GM12878 (cell line): ENCODE measurements at regions not wholly inside any gene's neighbourhood (a gene's known extent, or its start where the extent isn't known, plus 50 kb on each side); places are given as distances from the start of the nearest gene placed in this dataset.

Experiments used
- ATAC-seq: fragments of 200-7000 bp; cut with Tn5 transposase; 3 replicates; pipeline ENCODE4 v1.9.1; 2020; ENCODE audit warnings: mild to moderate bottlenecking, moderate library complexity
- BruUV-seq: library from RNA; stranded (reverse); fragments of 400-500 nt; replicated peaks from 2 replicates; lab custom pipeline; 2021; lab: Mats Ljungman, UMichigan
- CTCF ChIA-PET: fragments of 300-600 bp; sonication (Branson Sonifier 250); formaldehyde crosslinking; extraction: SDS; loops from one replicate; lab custom pipeline; 2021; ENCODE audit warnings: inconsistent platforms; lab: Yijun Ruan, JAX
- POLR2A ChIA-PET: fragments of 350-600 bp; formaldehyde crosslinking; extraction: SDS; loops from one replicate; lab custom pipeline; 2021; ENCODE audit warnings: inconsistent platforms; lab: Charles Lee
- RAD21 ChIA-PET: fragments of 300-600 bp; sonication (Branson Sonifier 250); formaldehyde crosslinking; loops from one replicate; lab custom pipeline; 2023; ENCODE audit warnings: antibody characterized with exemption; ENCODE audit not compliant: unreplicated experiment; lab: Charles Lee
- SMC1A ChIA-PET: fragments of 300-600 bp; sonication (Branson Sonifier 250); formaldehyde crosslinking; loops from one replicate; lab custom pipeline; 2023; ENCODE audit not compliant: unreplicated experiment, uncharacterized antibody; lab: Charles Lee
- DNase-seq: peaks from one replicate; pipeline ENCODE4 v3.0.0-alpha.2; 2011; ENCODE audit warnings: low read depth, low spot score
- FAIRE-seq: peaks from 3 replicates; lab custom pipeline; 2011; peaks lifted over from hg19 to GRCh38; lab: Jason Lieb, UNC
- H2AFZ ChIP-seq: 2 replicates; pipeline ENCODE4 v1.6.0; 2011; ENCODE audit warnings: low read depth, low read length, control low read depth; ENCODE audit not compliant: control insufficient read depth
- H3K27ac ChIP-seq: 2 replicates; pipeline ENCODE4 v1.5.1; 2011; ENCODE audit warnings: control low read depth; ENCODE audit not compliant: control insufficient read depth, insufficient read depth
- H3K27me3 ChIP-seq, 2 experiments: replicated peaks in 1 of 2; 2 replicates each; pipeline versions ENCODE4 v1.6.0 to v1.6.1; 2011; ENCODE audit warnings: low read length in 1 of 2; ENCODE audit not compliant: control insufficient read depth in 2 of 2, insufficient read depth in 2 of 2
- H3K36me3 ChIP-seq, 2 experiments: 2 replicates each; pipeline ENCODE4 v1.5.1; 2011; ENCODE audit warnings: low read length in 1 of 2; ENCODE audit not compliant: control insufficient read depth in 2 of 2, insufficient read depth in 2 of 2
- H3K4me1 ChIP-seq: 2 replicates; pipeline ENCODE4 v1.6.1; 2011; ENCODE audit warnings: mild to moderate bottlenecking, low read length, moderate library complexity, mixed read lengths; ENCODE audit not compliant: control insufficient read depth, insufficient read depth
- H3K4me2 ChIP-seq: 2 replicates; pipeline ENCODE4 v1.6.0; 2011; ENCODE audit warnings: control low read depth; ENCODE audit not compliant: control insufficient read depth, insufficient read depth
- H3K4me3 ChIP-seq: fragments of 200-600 bp; sonication (generic); 2 replicates; pipeline ENCODE4 v1.5.1; 2016
- H3K79me2 ChIP-seq: 2 replicates; pipeline ENCODE4 v1.6.0; 2011; ENCODE audit warnings: low read length; ENCODE audit not compliant: control insufficient read depth, insufficient read depth
- H3K9ac ChIP-seq: 2 replicates; pipeline ENCODE4 v1.8.0; 2011; ENCODE audit warnings: low read length, control low read depth, mixed read lengths; ENCODE audit not compliant: control insufficient read depth, insufficient read depth
- H3K9me3 ChIP-seq: replicated peaks from 3 replicates; pipeline ENCODE4 v1.5.1; 2011; ENCODE audit warnings: mild to moderate bottlenecking, low read length; ENCODE audit not compliant: control insufficient read depth, insufficient read depth
- H4K20me1 ChIP-seq: 2 replicates; pipeline ENCODE4 v1.6.0; 2011; ENCODE audit not compliant: control insufficient read depth, insufficient read depth
- CUX1 ChIP-seq: IDR thresholded peaks from 2 replicates; pipeline ENCODE4 v1.6.1; 2012; ENCODE audit warnings: improper control_type of control experiment, low read depth, low read length; ENCODE audit not compliant: insufficient replicate concordance
- IRF4 ChIP-seq: IDR thresholded peaks from 2 replicates; pipeline ENCODE4 v1.6.1; 2011; ENCODE audit warnings: low read depth, low read length
- KDM1A ChIP-seq: fragments of 200-600 bp; sonication (generic); IDR thresholded peaks from 2 replicates; pipeline ENCODE4 v1.6.1; 2016; ENCODE audit warnings: borderline replicate concordance
- MLLT1 ChIP-seq: fragments of 450-650 bp; IDR thresholded peaks from 2 replicates; pipeline ENCODE4 v1.6.1; 2016; ENCODE audit warnings: mild to moderate bottlenecking
- SP1 ChIP-seq: IDR thresholded peaks from one replicate; pipeline ENCODE4 v1.6.1; 2011; ENCODE audit warnings: low read depth, low read length
- SUZ12 ChIP-seq: fragments of 200-600 bp; sonication (generic); IDR thresholded peaks from one replicate; pipeline ENCODE4 v1.6.1; 2018; ENCODE audit warnings: antibody characterized with exemption, mild to moderate bottlenecking; ENCODE audit not compliant: unreplicated experiment
- ZBTB33 ChIP-seq: fragments of 450-650 bp; IDR thresholded peaks from 2 replicates; pipeline ENCODE4 v1.6.1; 2017; ENCODE audit warnings: mild to moderate bottlenecking
- WGBS: methylation state at CpG from one replicate; pipeline ENCODE4 v1.1.6; 2016; ENCODE audit warnings: low lambda C conversion rate; ENCODE audit not compliant: insufficient replicate concordance, insufficient coverage; ENCODE audit errors: missing lambda C conversion rate; 5-methylcytosine and 5-hydroxymethylcytosine counted together
- in situ Hi-C: fragments of 300-500 bp; cut with MboI; formaldehyde crosslinking; loops from 9 replicates; pipeline ENCODE4 v1.14.3; 2018; ENCODE audit warnings: mixed read lengths
- intact Hi-C: fragments of 100-400 bp; cut with micrococcal nuclease; formaldehyde crosslinking; loops from one replicate; pipeline ENCODE4 v1.14.2; 2022; ENCODE audit not compliant: unreplicated experiment
- TF ChIP-seq, protein P1 (sequence below): IDR thresholded peaks from 2 replicates; pipeline ENCODE4 v1.6.1; 2012; ENCODE audit warnings: low read depth, low read length, improper control_type of control experiment

- intact Hi-C loops, result no loop called here
- ChIA-PET RAD21 (no interaction called here), POLR2A (no interaction called here), CTCF (interaction anchor here (1.3 kb wide), 1 partner anchor 22 kb away, joined by 3 read pairs; no protein-coding TSS in a partner anchor), SMC1A (no interaction called here)
- DNase-seq (no peak), ATAC-seq (no peak), FAIRE-seq (no peak)
- in situ Hi-C loops, result no loop called here
- Histone ChIP-seq H3K4me2 (no peak overlapping the region), H4K20me1 (no peaks in the 10 kb centered on the region), H3K79me2 (no peaks in the 10 kb centered on the region), H2AFZ (no peak overlapping the region), H3K36me3 (no peaks in the 10 kb centered on the region), H3K27ac (no peak overlapping the region), H3K9ac (no peak overlapping the region), H3K4me3 (no peak overlapping the region), H3K27me3 (no peaks in the 10 kb centered on the region), H3K9me3 (no peaks in the 10 kb centered on the region), H3K4me1 (no peaks in the 10 kb centered on the region)
- TF ChIP-seq SUZ12, result no peak
- TF ChIP-seq MLLT1, result no peak
- TF ChIP-seq, protein P1, sequence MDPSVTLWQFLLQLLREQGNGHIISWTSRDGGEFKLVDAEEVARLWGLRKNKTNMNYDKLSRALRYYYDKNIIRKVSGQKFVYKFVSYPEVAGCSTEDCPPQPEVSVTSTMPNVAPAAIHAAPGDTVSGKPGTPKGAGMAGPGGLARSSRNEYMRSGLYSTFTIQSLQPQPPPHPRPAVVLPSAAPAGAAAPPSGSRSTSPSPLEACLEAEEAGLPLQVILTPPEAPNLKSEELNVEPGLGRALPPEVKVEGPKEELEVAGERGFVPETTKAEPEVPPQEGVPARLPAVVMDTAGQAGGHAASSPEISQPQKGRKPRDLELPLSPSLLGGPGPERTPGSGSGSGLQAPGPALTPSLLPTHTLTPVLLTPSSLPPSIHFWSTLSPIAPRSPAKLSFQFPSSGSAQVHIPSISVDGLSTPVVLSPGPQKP, result no peak
- no peak for TF ChIP-seq ZBTB33
- no peak for TF ChIP-seq SP1
- TF ChIP-seq CUX1, result no peak
- TF ChIP-seq IRF4, result no peak
- TF ChIP-seq KDM1A, result no peak
- WGBS, result 72% methylated on average over 25 of the region's 25 CpGs
- BruUV-seq, result no TSS peak
Measured at GRCh38 chr7:3240826-3241430, 60.1 kb upstream of the SDK1 start.
